A673 (cell line): ENCODE measurements at regions not wholly inside any gene's neighbourhood (a gene's known extent, or its start where the extent isn't known, plus 50 kb on each side); places are given as distances from the start of the nearest gene placed in this dataset.

Experiments used
- BruUV-seq: library from RNA; stranded (reverse); fragments of 400-500 nt; replicated peaks from 2 replicates; lab custom pipeline; 2021; lab: Mats Ljungman, UMichigan
- CTCF ChIA-PET: fragments of 300-600 bp; sonication (Branson Sonifier 250); formaldehyde crosslinking; loops from one replicate; lab custom pipeline; 2022; ENCODE audit warnings: antibody characterized with exemption; lab: Charles Lee
- POLR2A ChIA-PET: fragments of 300-600 bp; sonication (Branson Sonifier 250); formaldehyde crosslinking; loops from one replicate; lab custom pipeline; 2022; ENCODE audit warnings: antibody characterized with exemption; ENCODE audit not compliant: low non-redundant PET; lab: Charles Lee
- DNase-seq: peaks from one replicate; pipeline ENCODE4 v3.0.0-alpha.2; 2015; ENCODE audit warnings: low spot score
- H3K27ac ChIP-seq: fragments of 200-600 bp; sonication (generic); 2 replicates; pipeline ENCODE4 v1.5.1; 2016; ENCODE audit warnings: mixed run types, low read depth, mild to moderate bottlenecking, mixed read lengths, antibody characterized with exemption, low read length; ENCODE audit not compliant: poor library complexity, severe bottlenecking
- H3K27me3 ChIP-seq: fragments of 200-600 bp; sonication (generic); replicated peaks from 2 replicates; pipeline ENCODE4 v1.6.1; 2017; ENCODE audit warnings: mixed run types, low read depth, mild to moderate bottlenecking, mixed read lengths, antibody characterized with exemption, low read length; ENCODE audit not compliant: insufficient read depth, poor library complexity
- H3K36me3 ChIP-seq: fragments of 200-600 bp; sonication (generic); 2 replicates; pipeline ENCODE4 v1.6.1; 2016; ENCODE audit warnings: mixed run types, mild to moderate bottlenecking, mixed read lengths, antibody characterized with exemption, low read length; ENCODE audit not compliant: insufficient read depth, poor library complexity, severe bottlenecking
- H3K4me1 ChIP-seq: fragments of 200-600 bp; sonication (generic); 2 replicates; pipeline ENCODE4 v1.6.1; 2017; ENCODE audit warnings: mixed run types, mild to moderate bottlenecking, mixed read lengths, antibody characterized with exemption, low read length; ENCODE audit not compliant: insufficient read depth, poor library complexity, severe bottlenecking
- H3K4me3 ChIP-seq: fragments of 200-600 bp; sonication (generic); 2 replicates; pipeline ENCODE4 v1.5.1; 2016; ENCODE audit warnings: low read depth, mixed run types, mild to moderate bottlenecking, mixed read lengths, low read length; ENCODE audit not compliant: poor library complexity, severe bottlenecking
- H3K9me3 ChIP-seq: fragments of 200-600 bp; sonication (generic); 2 replicates; pipeline ENCODE4 v1.6.1; 2016; ENCODE audit warnings: mixed run types, low read depth, mild to moderate bottlenecking, mixed read lengths, antibody characterized with exemption, low read length; ENCODE audit not compliant: poor library complexity, severe bottlenecking
- CTCF ChIP-seq: fragments of 300-800, 200-600 bp; sonication (generic); conservative IDR thresholded peaks from 2 replicates; pipeline ENCODE4 v1.5.1; 2017; ENCODE audit warnings: low read depth, mild to moderate bottlenecking, antibody characterized with exemption, low read length, moderate library complexity, mixed read lengths
- EZH2 ChIP-seq: fragments of 200-600 bp; sonication (generic); IDR thresholded peaks from 2 replicates; pipeline ENCODE4 v1.6.1; 2017; ENCODE audit warnings: borderline replicate concordance, low read depth, mild to moderate bottlenecking, mixed read lengths, antibody characterized with exemption, low read length; ENCODE audit not compliant: poor library complexity, severe bottlenecking
- intact Hi-C: fragments of 100-400 bp; cut with micrococcal nuclease; formaldehyde crosslinking; loops from one replicate; pipeline ENCODE4 v1.10.0; 2022; ENCODE audit not compliant: unreplicated experiment

GRCh38 chr11:122436188-122436555 is 219.3 kb upstream of the UBASH3B start:
- TF ChIP-seq CTCF, result no peak
- no peak for TF ChIP-seq EZH2
- intact Hi-C loops, result no loop called here
- H3K4me3 ChIP-seq, result no peak overlapping the region
- no TSS peak for BruUV-seq
- H3K4me1 ChIP-seq, result peaks cover 2% of the 10 kb centered on the region
- H3K9me3 ChIP-seq, result no peaks in the 10 kb centered on the region
- no peak for DNase-seq
- H3K27ac ChIP-seq, result no peak overlapping the region
- no peaks in the 10 kb centered on the region for H3K36me3 ChIP-seq
- H3K27me3 ChIP-seq, result no peaks in the 10 kb centered on the region
- POLR2A ChIA-PET, result no interaction called here
- CTCF ChIA-PET, result no interaction called here

- Histone ChIP-seq H3K4me1 (no peaks in the 10 kb centered on the region), H3K27ac (no peak overlapping the region), H3K36me3 (no peaks in the 10 kb centered on the region), H3K27me3 (no peaks in the 10 kb centered on the region), H3K4me3 (no peak overlapping the region), H3K9me3 (no peaks in the 10 kb centered on the region)
- POLR2A ChIA-PET, result no interaction called here
- intact Hi-C loops, result no loop called here
- no peak for DNase-seq
- CTCF ChIA-PET, result no interaction called here
- no peak for TF ChIP-seq CTCF
- no peak for TF ChIP-seq EZH2
- no TSS peak for BruUV-seq
These were observed 219.9 kb upstream of the UBASH3B start for GRCh38 chr11:122435540-122436187.

GRCh38 chr11:122434786-122435185 is 220.7 kb upstream of the UBASH3B start:
- Histone ChIP-seq H3K27ac (no peak overlapping the region), H3K4me1 (no peaks in the 10 kb centered on the region), H3K36me3 (no peaks in the 10 kb centered on the region), H3K27me3 (no peaks in the 10 kb centered on the region), H3K9me3 (no peaks in the 10 kb centered on the region), H3K4me3 (no peak overlapping the region)
- intact Hi-C loops, result no loop called here
- CTCF ChIA-PET, result no interaction called here
- no peak for TF ChIP-seq EZH2
- no peak for TF ChIP-seq CTCF
- no peak for DNase-seq
- no TSS peak for BruUV-seq
- POLR2A ChIA-PET, result no interaction called here
